H9 (cell line): ENCODE measurements at regions not wholly inside any gene's neighbourhood (a gene's known extent, or its start where the extent isn't known, plus 50 kb on each side); places are given as distances from the start of the nearest gene placed in this dataset.

Experiments
- DNase-seq: peaks from one replicate; pipeline ENCODE4 v3.0.0-alpha.2; 2017
- H2AFZ ChIP-seq: one replicate; pipeline ENCODE4 v1.6.1; 2013; ENCODE audit warnings: mild to moderate bottlenecking, low read length, control low read depth, moderate library complexity
- H2AK5ac ChIP-seq: 2 replicates; pipeline ENCODE4 v1.6.1; 2013; ENCODE audit warnings: low read length, control low read depth, mixed read lengths; ENCODE audit not compliant: insufficient read length
- H2BK120ac ChIP-seq: one replicate; pipeline ENCODE4 v1.6.1; 2013; ENCODE audit warnings: low read depth, mild to moderate bottlenecking, low read length, control low read depth, inconsistent platforms; ENCODE audit not compliant: poor library complexity, severe bottlenecking
- H2BK12ac ChIP-seq: 2 replicates; pipeline ENCODE4 v1.6.1; 2013; ENCODE audit warnings: low read length, control low read depth, mixed read lengths, low read depth; ENCODE audit not compliant: insufficient read length
- H2BK15ac ChIP-seq: 2 replicates; pipeline ENCODE4 v1.6.1; 2013; ENCODE audit warnings: low read depth, low read length, control low read depth
- H2BK20ac ChIP-seq: one replicate; pipeline ENCODE4 v1.6.1; 2013; ENCODE audit warnings: low read depth, mild to moderate bottlenecking, low read length, control low read depth, inconsistent platforms; ENCODE audit not compliant: poor library complexity, severe bottlenecking
- H2BK5ac ChIP-seq: 2 replicates; pipeline ENCODE4 v1.6.1; 2013; ENCODE audit warnings: low read length, control low read depth, mixed read lengths; ENCODE audit not compliant: insufficient read length
- H3K14ac ChIP-seq: 2 replicates; pipeline ENCODE4 v1.6.1; 2013; ENCODE audit warnings: low read length, control low read depth; ENCODE audit not compliant: insufficient read depth
- H3K18ac ChIP-seq: 2 replicates; pipeline ENCODE4 v1.6.1; 2013; ENCODE audit warnings: low read depth, mild to moderate bottlenecking, mixed read lengths, low read length, control low read depth; ENCODE audit not compliant: insufficient read length
- H3K23ac ChIP-seq: 2 replicates; pipeline ENCODE4 v1.6.1; 2013; ENCODE audit warnings: low read length, control low read depth, mixed read lengths, low read depth; ENCODE audit not compliant: insufficient read length
- H3K23me2 ChIP-seq: 2 replicates; pipeline ENCODE4 v1.6.1; 2013; ENCODE audit warnings: low read depth, mild to moderate bottlenecking, mixed read lengths, low read length, control low read depth; ENCODE audit not compliant: insufficient read length, poor library complexity, severe bottlenecking
- H3K27ac ChIP-seq: 2 replicates; pipeline ENCODE4 v1.5.1; 2013; ENCODE audit warnings: low read length, control low read depth, mixed read lengths, low read depth; ENCODE audit not compliant: insufficient read length
- H3K27me3 ChIP-seq: 2 replicates; pipeline ENCODE4 v1.6.1; 2013; ENCODE audit warnings: low read length, control low read depth, inconsistent platforms; ENCODE audit not compliant: insufficient read depth
- H3K4ac ChIP-seq: 2 replicates; pipeline ENCODE4 v1.6.1; 2013; ENCODE audit warnings: low read depth, mild to moderate bottlenecking, control low read depth, inconsistent platforms, low read length, moderate library complexity
- H3K4me1 ChIP-seq: 2 replicates; pipeline ENCODE4 v1.6.1; 2013; ENCODE audit warnings: low read length, control low read depth, inconsistent platforms; ENCODE audit not compliant: insufficient read depth
- H3K4me2 ChIP-seq: 2 replicates; pipeline ENCODE4 v1.6.1; 2013; ENCODE audit warnings: low read length, control low read depth, mixed read lengths; ENCODE audit not compliant: insufficient read length, insufficient read depth
- H3K56ac ChIP-seq: 2 replicates; pipeline ENCODE4 v1.6.1; 2013; ENCODE audit warnings: low read depth, mild to moderate bottlenecking, mixed read lengths, low read length, control low read depth; ENCODE audit not compliant: insufficient read length
- H3K79me1 ChIP-seq: 2 replicates; pipeline ENCODE4 v1.6.1; 2013; ENCODE audit warnings: low read depth, mild to moderate bottlenecking, moderate library complexity, low read length, control low read depth, inconsistent platforms; ENCODE audit not compliant: insufficient read depth, poor library complexity, severe bottlenecking
- H3K79me2 ChIP-seq: 2 replicates; pipeline ENCODE4 v1.6.1; 2013; ENCODE audit warnings: low read length, control low read depth, inconsistent platforms; ENCODE audit not compliant: insufficient read depth
- H3K9ac ChIP-seq: 2 replicates; pipeline ENCODE4 v1.6.1; 2013; ENCODE audit warnings: low read length, control low read depth, mixed read lengths; ENCODE audit not compliant: insufficient read length; ENCODE audit errors: extremely low read depth
- H3K9me3 ChIP-seq: one replicate; pipeline ENCODE4 v1.6.1; 2013; ENCODE audit warnings: low read depth, low read length, inconsistent platforms; ENCODE audit not compliant: control insufficient read depth
- H3T11ph ChIP-seq: one replicate; pipeline ENCODE4 v1.6.1; 2013; ENCODE audit warnings: mild to moderate bottlenecking, low read length, control low read depth, inconsistent platforms
- H4K20me1 ChIP-seq: one replicate; pipeline ENCODE4 v1.6.1; 2013; ENCODE audit not compliant: control insufficient read depth, insufficient read length, insufficient read depth
- H4K5ac ChIP-seq: 2 replicates; pipeline ENCODE4 v1.6.1; 2013; ENCODE audit warnings: low read depth, mild to moderate bottlenecking, mixed read lengths, low read length, control low read depth; ENCODE audit not compliant: insufficient read length
- H4K8ac ChIP-seq: replicated peaks from 2 replicates; pipeline ENCODE4 v1.6.1; 2013; ENCODE audit warnings: low read length, control low read depth, mixed read lengths, low read depth; ENCODE audit not compliant: insufficient read length
- H4K91ac ChIP-seq: 2 replicates; pipeline ENCODE4 v1.6.1; 2013; ENCODE audit warnings: low read depth, mild to moderate bottlenecking, moderate library complexity, mixed read lengths, low read length, control low read depth; ENCODE audit not compliant: insufficient read length
- H3K27ac Mint-ChIP-seq, 3 experiments: 2 replicates in 2 of 3; 3 replicates in 1 of 3; pipeline ENCODE4 v1.8.0; 2020 to 2021; ENCODE audit warnings: mixed read lengths in 3 of 3, mild to moderate bottlenecking in 1 of 3, moderate library complexity in 1 of 3
- H3K27me3 Mint-ChIP-seq: 2 replicates; pipeline ENCODE4 v1.8.0; 2021; ENCODE audit warnings: low read depth, mild to moderate bottlenecking, moderate library complexity, mixed read lengths
- H3K36me3 Mint-ChIP-seq, 3 experiments: 2 replicates in 2 of 3; 3 replicates in 1 of 3; pipeline ENCODE4 v1.8.0; 2020 to 2021; ENCODE audit warnings: low read depth in 3 of 3, mixed read lengths in 3 of 3; ENCODE audit not compliant: insufficient read depth in 1 of 3
- H3K4me1 Mint-ChIP-seq, 2 experiments: 2 replicates each; pipeline ENCODE4 v1.8.0; 2020; ENCODE audit warnings: mixed read lengths in 2 of 2
- H3K4me3 Mint-ChIP-seq, 2 experiments: 2 replicates in 1 of 2; 3 replicates in 1 of 2; pipeline ENCODE4 v1.8.0; 2020 to 2021; ENCODE audit warnings: mild to moderate bottlenecking in 2 of 2, mixed read lengths in 2 of 2, moderate library complexity in 1 of 2
- H3K9me3 Mint-ChIP-seq, 2 experiments: 2 replicates in 1 of 2; 3 replicates in 1 of 2; pipeline ENCODE4 v1.8.0; 2020; ENCODE audit warnings: mild to moderate bottlenecking in 2 of 2, mixed read lengths in 2 of 2, moderate library complexity in 1 of 2
- CTCF ChIP-seq: fragments of 200-600 bp; sonication (generic); conservative IDR thresholded peaks from 3 replicates; pipeline ENCODE4 v1.8.0; 2021; ENCODE audit warnings: antibody characterized with exemption, mild to moderate bottlenecking
- WGBS: extraction: QIAGEN DNeasy Blood & Tissue Kit; methylation state at CpG from one replicate; pipeline ENCODE4 v1.1.7; 2013; ENCODE audit warnings: missing lambda C conversion rate, low lambda C conversion rate, mixed read lengths; ENCODE audit not compliant: insufficient read length; ENCODE audit errors: extremely low coverage; 5-methylcytosine and 5-hydroxymethylcytosine counted together

GRCh38 chr5:17090839-17091238 lies 126.6 kb upstream of the BASP1 start:
- Histone ChIP-seq H3K23ac (no peak overlapping the region), H3T11ph (no peak overlapping the region), H4K5ac (no peak overlapping the region), H2AFZ (no peak overlapping the region), H3K4me1 (no peaks in the 10 kb centered on the region), H3K27me3 (no peaks in the 10 kb centered on the region), H4K20me1 (no peaks in the 10 kb centered on the region), H3K79me1 (no peaks in the 10 kb centered on the region), H3K79me2 (no peaks in the 10 kb centered on the region), H3K23me2 (no peaks in the 10 kb centered on the region), H2BK15ac (no peak overlapping the region), H3K9ac (no peak overlapping the region), H2BK5ac (no peak overlapping the region), H3K56ac (no peak overlapping the region), H4K8ac (no peak overlapping the region), H3K27ac (no peak overlapping the region), H2AK5ac (no peak overlapping the region), H2BK120ac (no peak overlapping the region), H2BK12ac (no peak overlapping the region), H2BK20ac (no peak overlapping the region), H3K4ac (no peak overlapping the region), H3K14ac (no peak overlapping the region), H3K9me3 (no peaks in the 10 kb centered on the region), H4K91ac (no peak overlapping the region), H3K18ac (no peak overlapping the region), H3K4me2 (no peak overlapping the region)
- H3K27me3 Mint-ChIP-seq, result no peaks in the 10 kb centered on the region; the same call in 1 of the 2 replicates
- H3K36me3 Mint-ChIP-seq, result no peaks in the 10 kb centered on the region
- TF ChIP-seq CTCF, result no peak
- DNase-seq, result no peak
- H3K27ac Mint-ChIP-seq, result no peak overlapping the region
- no peaks in the 10 kb centered on the region for H3K9me3 Mint-ChIP-seq
- no CpG with 5 or more reads among the region's 5 CpGs for WGBS
- no peak overlapping the region for H3K4me3 Mint-ChIP-seq
- no peaks in the 10 kb centered on the region for H3K4me1 Mint-ChIP-seq
